ENCODE measurements at regions not wholly inside any gene's neighbourhood (a gene's known extent, or its start where the extent isn't known, plus 50 kb on each side); places are given as distances from the start of the nearest gene placed in this dataset.

DNA sequence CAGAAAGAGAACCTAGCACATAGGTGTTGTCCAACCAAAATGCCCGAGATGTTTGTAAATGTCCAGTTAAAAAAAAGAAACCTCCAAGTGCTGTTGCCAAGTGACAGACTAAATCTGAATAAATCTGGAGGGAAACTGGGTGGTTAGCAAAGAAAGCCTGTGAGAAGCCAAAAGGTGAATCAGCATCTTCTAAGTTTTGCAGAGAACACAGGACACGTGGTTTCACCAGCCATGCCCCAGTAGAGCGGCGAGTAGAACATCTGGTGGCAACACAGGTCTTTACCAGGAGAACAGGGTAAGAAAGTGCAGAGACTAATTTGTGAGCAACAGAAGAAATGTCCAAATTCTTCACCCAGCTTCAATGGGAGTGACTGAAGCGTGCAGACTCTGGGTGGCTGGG lies 986.0 kb downstream of the ROBO2 start:
- Histone ChIP-seq H3K23ac (ENCODE audit: low read length) (no peak overlapping the region), H3K4ac (ENCODE audit: low read depth, low read length) (no peak overlapping the region), H2BK120ac (ENCODE audit: insufficient read depth, low read length, poor library complexity) (no peak overlapping the region), H3K79me2 (ENCODE audit: control insufficient read depth, insufficient read depth, low read length, poor library complexity) (no peaks in the 10 kb centered on the region), H3K9ac (ENCODE audit: low read length) (no peak overlapping the region), H3K27ac (ENCODE audit: low read depth, low read length) (no peak overlapping the region), H3K4me1 (ENCODE audit: control insufficient read depth in 1 of 2, insufficient read depth in 2 of 2, low read length in 2 of 2) (no peaks in the 10 kb centered on the region), H3K36me3 (ENCODE audit: control insufficient read depth in 1 of 2, insufficient read depth in 2 of 2, low read length in 2 of 2) (no peaks in the 10 kb centered on the region), H3K9me3 (ENCODE audit: insufficient read depth, low read depth, low read length) (peaks cover 2% of the 10 kb centered on the region), H2BK12ac (ENCODE audit: low read length) (no peak overlapping the region), H3K79me1 (ENCODE audit: low read length) (no peaks in the 10 kb centered on the region), H3K27me3 (ENCODE audit: insufficient read depth, low read length) (no peaks in the 10 kb centered on the region), H3K14ac (ENCODE audit: low read length) (no peak overlapping the region), H2BK5ac (ENCODE audit: low read depth, low read length, poor library complexity) (no peak overlapping the region), H2AFZ (ENCODE audit: insufficient read depth, low read length, poor library complexity) (no peak overlapping the region), H3K4me2 (ENCODE audit: low read length) (no peak overlapping the region), H4K91ac (ENCODE audit: low read depth, low read length) (no peak overlapping the region), H3K18ac (ENCODE audit: low read length) (no peak overlapping the region), H4K12ac (ENCODE audit: low read depth, low read length) (no peak overlapping the region), H2AK5ac (ENCODE audit: low read length) (no peak overlapping the region), H3K4me3 (ENCODE audit: low read depth, low read length) (no peak overlapping the region), H4K8ac (ENCODE audit: low read depth, low read length) (no peak overlapping the region)
- no peak for DNase-seq
- no CpG with 5 or more reads among the region's 5 CpGs for WGBS (ENCODE audit: extremely low coverage, insufficient coverage, insufficient read length)

DNA sequence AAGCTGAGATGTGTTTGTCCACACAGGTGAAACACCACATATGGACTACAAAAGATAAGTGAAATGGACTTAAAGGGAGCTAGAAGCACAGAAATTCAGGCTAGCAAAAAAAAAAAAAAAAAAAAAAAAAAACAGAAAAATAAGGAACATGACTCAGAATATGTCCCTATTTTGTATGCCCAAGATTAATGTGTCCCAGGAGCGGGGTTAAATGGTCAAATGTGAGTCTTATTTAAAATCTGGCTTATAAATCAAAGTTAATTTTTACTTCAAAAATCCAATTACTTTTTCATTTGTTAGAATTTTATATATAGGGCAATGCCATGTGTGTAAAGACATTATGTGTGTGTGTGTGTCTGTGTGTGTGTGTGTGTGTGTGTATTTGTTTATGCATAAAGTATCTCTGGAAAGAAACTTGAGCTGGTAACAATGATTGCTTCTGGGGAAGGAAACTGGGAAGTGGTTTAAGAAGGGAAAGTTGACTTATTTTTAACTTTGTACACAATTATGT lies 986.5 kb downstream of the ROBO2 start:
- H4K91ac ChIP-seq (ENCODE audit: low read depth, low read length) = no peak overlapping the region
- no peaks in the 10 kb centered on the region for H3K36me3 ChIP-seq (ENCODE audit: control insufficient read depth in 1 of 2, insufficient read depth in 2 of 2, low read length in 2 of 2)
- H3K4ac ChIP-seq (ENCODE audit: low read depth, low read length) = no peak overlapping the region
- H2AFZ ChIP-seq (ENCODE audit: insufficient read depth, low read length, poor library complexity) = no peak overlapping the region
- no peaks in the 10 kb centered on the region for H3K4me1 ChIP-seq (ENCODE audit: control insufficient read depth in 1 of 2, insufficient read depth in 2 of 2, low read length in 2 of 2)
- H2BK5ac ChIP-seq (ENCODE audit: low read depth, low read length, poor library complexity) = no peak overlapping the region
- no CpG with 5 or more reads among the region's 1 CpG for WGBS (ENCODE audit: extremely low coverage, insufficient coverage, insufficient read length)
- no peak overlapping the region for H3K9ac ChIP-seq (ENCODE audit: low read length)
- no peak overlapping the region for H3K27ac ChIP-seq (ENCODE audit: low read depth, low read length)
- no peak overlapping the region for H3K14ac ChIP-seq (ENCODE audit: low read length)
- H3K4me3 ChIP-seq (ENCODE audit: low read depth, low read length) = no peak overlapping the region
- H3K23ac ChIP-seq (ENCODE audit: low read length) = no peak overlapping the region
- no peak overlapping the region for H4K8ac ChIP-seq (ENCODE audit: low read depth, low read length)
- no peaks in the 10 kb centered on the region for H3K79me2 ChIP-seq (ENCODE audit: control insufficient read depth, insufficient read depth, low read length, poor library complexity)
- no peak overlapping the region for H2AK5ac ChIP-seq (ENCODE audit: low read length)
- no peak for DNase-seq
- peaks cover 2% of the 10 kb centered on the region for H3K9me3 ChIP-seq (ENCODE audit: insufficient read depth, low read depth, low read length)
- no peaks in the 10 kb centered on the region for H3K27me3 ChIP-seq (ENCODE audit: insufficient read depth, low read length)
- H4K12ac ChIP-seq (ENCODE audit: low read depth, low read length) = no peak overlapping the region
- no peak overlapping the region for H2BK12ac ChIP-seq (ENCODE audit: low read length)
- no peak overlapping the region for H2BK120ac ChIP-seq (ENCODE audit: insufficient read depth, low read length, poor library complexity)
- H3K4me2 ChIP-seq (ENCODE audit: low read length) = no peak overlapping the region
- no peaks in the 10 kb centered on the region for H3K79me1 ChIP-seq (ENCODE audit: low read length)
- no peak overlapping the region for H3K18ac ChIP-seq (ENCODE audit: low read length)

DNA sequence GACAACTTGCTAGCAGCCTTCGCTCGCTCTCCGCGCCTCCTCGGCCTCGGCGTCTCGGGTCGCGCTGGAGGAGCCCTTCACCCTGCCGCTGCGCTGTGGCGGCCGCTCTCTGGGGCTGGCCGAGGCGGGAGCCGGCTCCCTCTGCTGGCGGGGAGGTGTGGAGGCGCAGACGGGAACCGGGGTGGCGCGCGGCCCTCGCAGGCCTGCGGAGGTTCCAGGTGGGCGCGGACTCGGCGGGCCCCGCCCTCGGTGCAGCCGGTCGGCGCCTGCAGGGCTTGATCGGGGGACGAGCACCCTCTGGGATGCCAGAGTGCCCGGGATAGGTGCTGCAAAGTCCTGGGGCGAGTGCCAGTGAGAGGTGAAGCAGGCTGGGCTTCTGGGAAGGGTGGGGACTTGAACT lies 989.9 kb downstream of the ROBO2 start:
- Histone ChIP-seq H2BK12ac (ENCODE audit: low read length) (no peak overlapping the region), H3K27ac (ENCODE audit: low read depth, low read length) (no peak overlapping the region), H3K4me3 (ENCODE audit: low read depth, low read length) (no peak overlapping the region), H2BK5ac (ENCODE audit: low read depth, low read length, poor library complexity) (no peak overlapping the region), H3K23ac (ENCODE audit: low read length) (no peak overlapping the region), H4K12ac (ENCODE audit: low read depth, low read length) (no peak overlapping the region), H4K8ac (ENCODE audit: low read depth, low read length) (no peak overlapping the region), H3K4ac (ENCODE audit: low read depth, low read length) (no peak overlapping the region), H3K4me1 (ENCODE audit: control insufficient read depth in 1 of 2, insufficient read depth in 2 of 2, low read length in 2 of 2) (no peaks in the 10 kb centered on the region), H3K4me2 (ENCODE audit: low read length) (no peak overlapping the region), H2AFZ (ENCODE audit: insufficient read depth, low read length, poor library complexity) (no peak overlapping the region), H3K36me3 (ENCODE audit: control insufficient read depth in 1 of 2, insufficient read depth in 2 of 2, low read length in 2 of 2) (no peaks in the 10 kb centered on the region), H2BK120ac (ENCODE audit: insufficient read depth, low read length, poor library complexity) (no peak overlapping the region), H3K27me3 (ENCODE audit: insufficient read depth, low read length) (no peaks in the 10 kb centered on the region), H3K79me1 (ENCODE audit: low read length) (no peaks in the 10 kb centered on the region), H3K18ac (ENCODE audit: low read length) (no peak overlapping the region), H2AK5ac (ENCODE audit: low read length) (no peak overlapping the region), H3K14ac (ENCODE audit: low read length) (no peak overlapping the region), H3K79me2 (ENCODE audit: control insufficient read depth, insufficient read depth, low read length, poor library complexity) (no peaks in the 10 kb centered on the region), H3K9me3 (ENCODE audit: insufficient read depth, low read depth, low read length) (peaks cover 2% of the 10 kb centered on the region), H3K9ac (ENCODE audit: low read length) (no peak overlapping the region), H4K91ac (ENCODE audit: low read depth, low read length) (no peak overlapping the region)
- DNase-seq = no peak
- WGBS (ENCODE audit: extremely low coverage, insufficient coverage, insufficient read length) = no CpG with 5 or more reads among the region's 39 CpGs

DNA sequence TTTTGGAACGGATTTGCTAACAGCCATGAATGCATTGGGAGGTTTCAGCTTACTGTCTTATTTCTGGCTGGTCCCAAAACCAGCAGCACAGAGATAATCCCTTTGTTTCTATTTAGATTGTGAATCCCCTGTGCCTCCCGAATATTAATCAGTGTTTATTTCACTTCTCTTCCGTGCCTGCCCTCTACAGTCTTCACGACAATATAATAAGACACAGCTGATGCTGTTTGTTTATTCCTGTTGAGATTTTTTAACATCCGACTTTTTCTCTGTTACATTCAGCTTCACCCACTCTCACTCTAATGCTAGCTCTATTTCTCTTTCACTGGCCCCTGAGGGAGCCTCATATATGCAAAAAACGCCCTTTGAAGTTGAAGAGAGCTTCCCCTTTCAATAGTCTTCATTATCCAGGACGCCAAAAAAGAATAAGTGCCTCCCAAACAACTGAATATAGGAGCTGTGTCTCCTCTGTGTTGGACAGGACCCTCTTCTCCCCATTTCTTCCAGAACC lies 995.3 kb downstream of the ROBO2 start:
- H2AFZ ChIP-seq (ENCODE audit: insufficient read depth, low read length, poor library complexity) = no peak overlapping the region
- no peak overlapping the region for H4K8ac ChIP-seq (ENCODE audit: low read depth, low read length)
- H3K36me3 ChIP-seq (ENCODE audit: control insufficient read depth in 1 of 2, insufficient read depth in 2 of 2, low read length in 2 of 2) = no peaks in the 10 kb centered on the region
- no peak overlapping the region for H3K18ac ChIP-seq (ENCODE audit: low read length)
- H3K79me2 ChIP-seq (ENCODE audit: control insufficient read depth, insufficient read depth, low read length, poor library complexity) = no peaks in the 10 kb centered on the region
- no peak overlapping the region for H3K14ac ChIP-seq (ENCODE audit: low read length)
- no peak overlapping the region for H2BK120ac ChIP-seq (ENCODE audit: insufficient read depth, low read length, poor library complexity)
- H3K27ac ChIP-seq (ENCODE audit: low read depth, low read length) = no peak overlapping the region
- no peak for DNase-seq
- H3K4me1 ChIP-seq (ENCODE audit: control insufficient read depth in 1 of 2, insufficient read depth in 2 of 2, low read length in 2 of 2) = no peaks in the 10 kb centered on the region
- no peak overlapping the region for H3K4ac ChIP-seq (ENCODE audit: low read depth, low read length)
- H2BK12ac ChIP-seq (ENCODE audit: low read length) = no peak overlapping the region
- no peak overlapping the region for H3K4me2 ChIP-seq (ENCODE audit: low read length)
- no peak overlapping the region for H4K12ac ChIP-seq (ENCODE audit: low read depth, low read length)
- H3K79me1 ChIP-seq (ENCODE audit: low read length) = no peaks in the 10 kb centered on the region
- no peak overlapping the region for H3K23ac ChIP-seq (ENCODE audit: low read length)
- H3K9ac ChIP-seq (ENCODE audit: low read length) = no peak overlapping the region
- H3K27me3 ChIP-seq (ENCODE audit: insufficient read depth, low read length) = no peaks in the 10 kb centered on the region
- no CpG with 5 or more reads among the region's 7 CpGs for WGBS (ENCODE audit: extremely low coverage, insufficient coverage, insufficient read length)
- no peak overlapping the region for H4K91ac ChIP-seq (ENCODE audit: low read depth, low read length)
- no peaks in the 10 kb centered on the region for H3K9me3 ChIP-seq (ENCODE audit: insufficient read depth, low read depth, low read length)
- no peak overlapping the region for H2AK5ac ChIP-seq (ENCODE audit: low read length)
- no peak overlapping the region for H2BK5ac ChIP-seq (ENCODE audit: low read depth, low read length, poor library complexity)
- no peak overlapping the region for H3K4me3 ChIP-seq (ENCODE audit: low read depth, low read length)
